ENCODE measurements at regions not wholly inside any gene's neighbourhood (a gene's known extent, or its start where the extent isn't known, plus 50 kb on each side); places are given as distances from the start of the nearest gene placed in this dataset.
"Not testable (repeated sequence)": the region's sequence is repeated elsewhere in the genome, so short reads cannot be mapped to it uniquely, and the experiment has no call there.

DNA sequence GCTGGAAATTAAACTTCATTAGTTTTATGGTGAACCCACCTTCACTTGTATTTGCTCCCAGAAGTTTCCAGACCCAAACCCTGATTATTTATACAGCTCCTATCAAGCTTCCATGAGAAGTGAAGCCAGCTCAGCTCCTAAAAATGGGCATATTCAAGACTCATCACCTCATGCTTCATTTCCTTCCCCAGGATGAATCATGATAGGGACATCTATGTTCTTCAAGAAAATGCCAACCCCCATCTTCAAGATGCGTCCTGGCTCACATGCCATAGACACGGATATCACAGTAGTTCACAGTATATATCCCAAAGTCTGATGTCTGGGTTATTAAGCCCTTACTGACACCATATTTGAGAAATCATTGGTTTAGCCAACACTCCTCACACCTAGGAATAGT, 217.6 kb downstream of the NPR3 start:
- no peak for DNase-seq (ENCODE audit: low read depth, low spot score)

- not testable (repeated sequence) for DNase-seq (ENCODE audit: low read depth, low spot score)
Observed at GRCh38 chr5:32931438-32931837, 220.3 kb downstream of the NPR3 start.

DNA sequence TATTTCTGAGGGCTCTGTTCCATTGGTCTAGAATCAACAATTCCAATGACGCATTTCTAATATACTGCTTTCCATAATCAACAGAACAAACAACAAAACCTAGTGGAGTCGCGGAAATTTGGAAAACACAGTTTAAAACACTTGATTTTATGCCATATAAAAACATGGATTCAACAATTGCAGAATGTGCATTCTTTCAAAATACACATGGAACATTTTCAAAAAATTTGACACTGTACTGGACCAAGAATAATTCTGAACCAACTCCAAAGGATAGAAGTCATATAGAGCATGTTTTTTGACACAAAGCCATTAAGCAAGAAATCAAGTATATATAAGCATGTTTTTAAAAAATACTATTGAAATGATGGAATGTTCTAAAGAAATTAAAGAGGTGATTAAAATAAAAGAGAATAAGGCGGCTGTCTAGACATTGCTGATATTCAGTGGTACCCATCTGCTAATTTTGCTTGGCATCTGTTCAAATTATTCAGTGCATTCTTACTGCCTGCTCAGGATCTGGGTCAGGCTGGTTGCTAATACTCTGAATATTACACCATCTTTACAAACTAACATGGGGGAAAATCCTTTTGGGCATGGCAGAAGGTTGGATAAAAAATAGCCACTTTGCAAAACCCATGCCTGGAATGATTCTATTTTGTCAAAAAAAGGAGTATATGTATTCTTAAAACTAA, 221.3 kb downstream of the NPR3 start:
- no peak for DNase-seq (ENCODE audit: low read depth, low spot score)

DNA sequence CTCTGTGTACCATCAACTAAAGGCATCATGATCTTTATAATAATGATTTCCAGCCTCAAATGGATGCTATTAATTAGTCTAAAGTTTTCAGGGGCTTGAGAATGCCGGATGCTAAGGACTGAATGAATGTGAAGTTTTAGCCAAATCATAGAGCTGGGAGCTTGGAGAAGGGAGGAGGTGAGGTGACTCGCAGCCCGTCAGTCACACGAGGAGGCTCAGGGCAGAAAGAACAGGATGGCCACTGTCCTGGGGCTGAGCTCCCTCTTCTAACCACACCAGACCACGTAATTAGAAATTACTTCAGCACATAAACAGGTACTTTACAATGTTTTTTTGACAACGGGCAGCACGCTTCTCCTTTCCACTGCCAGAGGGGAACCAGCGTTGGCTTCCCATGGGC, 222.6 kb downstream of the NPR3 start:
- DNase-seq (ENCODE audit: low read depth, low spot score): no peak

GRCh38 chr5:32934529-32934928, 223.4 kb downstream of the NPR3 start:
- no peak for DNase-seq (ENCODE audit: low read depth, low spot score)

- no peak for DNase-seq (ENCODE audit: low read depth, low spot score)
Observed at GRCh38 chr5:32935283-32935682, 224.2 kb downstream of the NPR3 start.

DNA sequence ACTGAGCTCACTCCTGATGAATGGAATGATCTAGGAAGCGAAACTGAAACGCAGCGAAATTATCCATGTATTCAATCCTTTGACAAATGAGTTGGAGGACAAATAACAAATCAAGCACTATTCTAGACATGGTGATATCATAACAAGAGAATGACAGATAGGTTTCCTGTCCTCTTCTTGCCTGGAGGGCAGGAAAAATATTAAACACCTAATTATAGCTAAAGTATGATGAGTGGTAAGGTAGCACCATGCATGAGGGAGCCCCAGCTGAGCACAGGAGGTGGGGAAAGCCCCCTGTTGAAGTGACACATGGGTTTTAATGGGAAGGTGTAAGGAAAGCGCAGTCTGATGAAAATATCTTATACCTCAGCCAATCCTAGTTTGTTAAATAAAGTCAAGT, 225.2 kb downstream of the NPR3 start:
- no peak for DNase-seq (ENCODE audit: low read depth, low spot score)

GRCh38 chr5:32942225-32942989, 231.3 kb downstream of the NPR3 start:
- DNase-seq (ENCODE audit: low read depth, low spot score): no peak

GRCh38 chr5:32949286-32949970, 238.3 kb downstream of the NPR3 start:
- no peak for DNase-seq (ENCODE audit: low read depth, low spot score)

DNA sequence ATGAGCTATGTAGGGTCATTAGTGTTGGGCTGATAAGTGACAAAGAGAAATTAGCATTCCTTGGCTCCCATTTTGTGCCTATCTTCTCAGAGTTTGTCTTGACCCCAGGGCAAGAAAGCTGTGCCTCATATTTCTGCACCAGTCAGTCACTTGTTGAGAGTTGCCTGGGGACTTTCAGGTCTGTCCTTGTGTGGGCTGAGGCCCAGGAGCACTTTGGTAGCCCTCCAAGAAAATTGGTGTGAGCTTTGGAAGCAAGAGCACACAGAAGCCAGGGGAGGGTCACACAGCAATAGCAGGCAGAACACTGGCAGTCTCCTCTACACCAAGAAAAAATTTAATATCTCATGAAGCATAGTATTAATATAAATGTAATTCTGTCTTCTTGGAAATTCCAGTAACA, 239.9 kb downstream of the NPR3 start:
- DNase-seq (ENCODE audit: low read depth, low spot score): no peak

- no peak for DNase-seq (ENCODE audit: low read depth, low spot score)
Observed at GRCh38 chr5:32951878-32952277, 240.8 kb downstream of the NPR3 start.

DNA sequence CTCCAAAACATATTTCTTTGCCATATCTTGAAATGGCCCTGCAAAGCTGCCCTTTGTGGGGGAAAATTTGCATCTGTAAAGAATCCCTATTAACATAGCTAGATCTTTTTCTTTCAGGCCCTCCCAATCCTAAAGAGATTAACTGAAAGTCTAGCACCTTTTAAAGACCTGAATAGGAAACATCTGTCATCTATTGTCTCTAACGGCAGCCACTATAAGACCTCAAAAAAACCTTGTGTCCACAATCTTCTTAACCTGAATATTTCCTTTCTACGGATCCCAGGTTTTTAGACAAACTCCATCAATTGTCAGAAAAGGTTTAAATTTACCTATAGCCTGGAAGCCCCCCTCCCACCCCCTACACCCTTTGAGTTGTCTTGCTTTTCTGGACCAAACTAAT, 241.3 kb downstream of the NPR3 start:
- not testable (repeated sequence) for DNase-seq (ENCODE audit: low read depth, low spot score)

DNA sequence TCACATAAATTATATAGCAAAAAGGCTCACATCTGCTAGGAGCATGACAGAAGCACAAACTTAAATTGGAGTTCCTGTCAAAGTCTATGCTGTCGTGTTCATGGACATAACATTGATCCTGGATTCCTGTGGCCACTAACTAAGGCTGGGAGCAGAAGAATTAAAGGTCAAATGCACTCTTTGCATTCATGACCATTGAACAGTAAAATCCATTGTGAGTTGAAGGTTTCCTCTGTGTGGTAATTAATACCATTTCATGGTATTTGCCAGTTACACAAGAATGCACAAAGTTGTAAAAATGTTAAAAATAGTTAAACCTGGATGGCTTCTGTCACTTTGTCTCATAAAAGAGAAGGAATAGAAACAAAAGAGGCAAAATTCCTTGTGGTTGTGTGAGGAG, 242.6 kb downstream of the NPR3 start:
- no peak for DNase-seq (ENCODE audit: low read depth, low spot score)

DNA sequence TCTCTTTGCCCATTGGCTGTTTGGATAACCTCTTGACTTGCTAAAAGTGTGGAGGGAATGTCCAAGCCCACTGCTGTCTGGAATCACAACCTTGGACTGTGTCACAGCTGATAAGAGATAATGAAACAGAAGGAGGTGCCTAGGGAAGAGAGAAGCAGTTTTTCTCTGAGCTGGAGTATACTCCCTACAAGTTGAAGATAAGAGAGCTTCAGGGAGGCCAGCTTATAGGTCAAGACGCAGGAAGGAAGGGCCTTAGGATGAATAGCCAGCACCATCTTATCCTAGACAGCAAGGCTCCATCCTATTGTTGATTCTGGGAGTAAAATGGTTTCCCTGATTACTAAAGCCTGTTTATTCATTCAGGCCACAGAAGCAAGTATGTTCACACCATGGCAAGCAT, 244.7 kb downstream of the NPR3 start:
- DNase-seq (ENCODE audit: low read depth, low spot score): no peak

GRCh38 chr5:32960340-32961058, 249.4 kb downstream of the NPR3 start:
- DNase-seq (ENCODE audit: low read depth, low spot score): no peak

- DNase-seq (ENCODE audit: low read depth, low spot score): no peak
Observed at GRCh38 chr5:32961059-32961415, 249.9 kb downstream of the NPR3 start.

GRCh38 chr5:32964261-32964660, 253.1 kb downstream of the NPR3 start:
- DNase-seq (ENCODE audit: low read depth, low spot score): no peak

DNA sequence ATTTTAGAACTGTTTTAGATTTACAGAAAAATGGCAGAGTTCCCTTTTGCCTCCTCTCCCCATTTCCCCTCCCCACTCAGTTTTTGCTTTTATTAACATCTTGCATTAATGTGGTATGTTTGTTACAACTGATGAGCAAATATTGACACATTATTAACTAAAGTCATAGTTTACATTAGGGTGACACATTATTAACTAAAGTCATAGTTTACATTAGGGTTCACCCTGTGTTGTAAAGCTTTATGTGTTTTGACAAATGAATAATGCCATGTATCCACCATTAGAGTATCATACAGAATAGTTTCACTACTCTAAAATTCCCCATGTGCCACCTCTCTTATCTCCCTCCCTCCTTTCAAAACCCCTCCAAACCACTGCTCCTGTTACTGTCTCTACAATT, 262.5 kb downstream of the NPR3 start:
- DNase-seq (ENCODE audit: low read depth, low spot score): no peak

GRCh38 chr5:32975656-32976375, 264.7 kb downstream of the NPR3 start:
- no peak for DNase-seq (ENCODE audit: low read depth, low spot score)

DNA sequence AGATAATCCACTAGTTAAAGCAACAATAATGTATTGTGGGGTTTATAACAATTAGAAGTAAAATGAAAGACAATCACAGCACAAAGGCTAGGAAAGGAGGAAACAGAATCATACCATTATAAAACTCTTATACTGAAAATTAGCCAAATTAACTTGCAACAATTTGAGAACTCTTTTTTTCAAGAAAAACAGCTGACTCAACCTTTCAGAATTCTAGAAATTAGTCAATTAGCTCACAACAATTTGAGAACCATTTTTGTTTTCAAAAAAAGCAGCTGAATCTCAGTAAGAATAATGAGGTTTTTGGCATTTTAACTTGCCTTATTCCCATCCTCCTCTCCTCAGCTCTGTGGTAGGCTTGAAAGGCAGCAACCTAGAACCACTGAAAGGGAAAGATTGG, 269.9 kb downstream of the NPR3 start:
- no peak for DNase-seq (ENCODE audit: low read depth, low spot score)

DNA sequence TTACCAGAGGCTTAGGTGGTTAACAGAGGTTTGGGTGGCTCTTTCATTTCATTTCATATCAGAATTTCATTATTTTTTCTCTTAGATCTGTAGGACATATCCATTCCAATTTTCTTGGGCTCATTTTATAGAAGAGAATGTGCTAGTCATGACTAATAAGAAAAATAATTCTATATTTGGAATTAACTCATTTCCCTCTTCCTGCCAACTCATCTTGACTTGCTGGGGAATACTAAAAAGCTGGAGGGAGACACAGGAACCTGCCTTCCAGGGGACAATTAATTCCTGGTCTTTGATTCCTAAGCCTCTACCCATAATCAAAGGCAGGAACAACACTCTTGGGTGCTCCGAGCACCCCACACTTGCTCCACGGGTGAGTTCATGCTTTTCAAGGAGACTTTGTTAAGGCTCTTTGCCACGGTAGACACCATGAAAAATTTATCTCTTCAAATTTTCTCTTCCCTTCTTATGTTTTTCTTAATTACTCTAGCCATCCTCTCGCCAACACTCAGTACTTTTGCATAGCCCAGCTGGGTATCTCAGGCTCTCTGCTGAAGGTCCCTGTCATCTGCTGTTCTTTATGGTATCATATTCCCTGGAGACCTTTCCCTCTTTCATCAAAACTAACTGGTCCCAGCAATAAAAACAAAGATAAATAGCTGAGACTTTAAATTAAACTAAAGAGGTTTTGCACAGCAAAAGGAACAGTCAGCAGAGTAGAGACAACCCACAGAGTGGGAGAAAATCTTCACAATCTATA, 273.9 kb downstream of the NPR3 start:
- DNase-seq (ENCODE audit: low read depth, low spot score): no peak

All from pulmonary artery endothelial cell (primary cell).